Right lobe of liver (tissue), 6 donors: ENCODE measurements at regions not wholly inside any gene's neighbourhood (a gene's known extent, or its start where the extent isn't known, plus 50 kb on each side); places are given as distances from the start of the nearest gene placed in this dataset.

ENCODE experiments used
- ATAC-seq, 4 donors: fragments of 200-7000 bp; cut with Tn5 transposase; one replicate each; pipeline ENCODE4 v1.9.1; 2020; ENCODE audit warnings: mild to moderate bottlenecking in 4 of 4, moderate library complexity in 4 of 4
- DNase-seq, 3 donors: peaks; one replicate each; pipeline ENCODE4 v3.0.0-alpha.2; 2020
- H3K27ac ChIP-seq, 3 donors: fragments of 200-600 bp; one replicate each; pipeline ENCODE4 v1.8.0; 2022
- H3K27me3 ChIP-seq, 2 donors: fragments of 200-600 bp; one replicate each; pipeline ENCODE4 v1.8.0; 2022
- H3K36me3 ChIP-seq, 4 donors: fragments of 200-600 bp; sonication (generic) in 1 of 4; one replicate each; pipeline versions ENCODE4 v1.5.1 to v1.8.0; 2017 to 2022; ENCODE audit warnings: control low read depth in 1 of 4
- H3K4me1 ChIP-seq, 4 donors: fragments of 200-600 bp; sonication (generic) in 1 of 4; one replicate each; pipeline versions ENCODE4 v1.5.1 to v1.8.0; 2017 to 2022; ENCODE audit warnings: control low read depth in 1 of 4
- H3K4me3 ChIP-seq, 3 donors: fragments of 200-600 bp; one replicate each; pipeline ENCODE4 v1.8.0; 2022
- H3K9me3 ChIP-seq, 4 donors: fragments of 200-600 bp; sonication (generic) in 1 of 4; one replicate each; pipeline versions ENCODE4 v1.5.1 to v1.8.0; 2017 to 2022; ENCODE audit warnings: control low read depth in 1 of 4
- CTCF ChIP-seq, 4 donors: fragments of 200-600 bp in 3 of 4; fragments of 450-650 bp in 1 of 4; IDR thresholded peaks; one replicate each; pipeline versions ENCODE4 v1.5.1 to v1.8.0; 2016 to 2022; ENCODE audit warnings: antibody characterized with exemption in 4 of 4, mild to moderate bottlenecking in 2 of 4
- POLR2A ChIP-seq: fragments of 450-650 bp; IDR thresholded peaks from one replicate; pipeline ENCODE4 v1.6.1; 2017; ENCODE audit warnings: antibody characterized with exemption, mild to moderate bottlenecking
- WGBS: methylation state at CpG from one replicate; pipeline ENCODE4 v1.1.6; 2018; ENCODE audit warnings: low coverage, low lambda C conversion rate; ENCODE audit not compliant: insufficient coverage; ENCODE audit errors: missing lambda C conversion rate; 5-methylcytosine and 5-hydroxymethylcytosine counted together
- intact Hi-C, 2 donors: fragments of 100-400 bp; cut with DNase I; formaldehyde crosslinking; loops; one replicate each; pipeline versions ENCODE4 v1.11.2 to v1.14.1; 2022
- donor health status: DM: no; HTN: yes; CAD: no.
- donor health status: DM: no; HTN: no; CAD: no.
- donor health status: DM: no; HTN: no; CAD: no.
- donor health status: DM: no; HTN: yes; CAD: no.
- donor health status: DM: no; HTN: yes; CAD: no.

- no peaks in the 10 kb centered on the region for H3K36me3 ChIP-seq
- no peak overlapping the region for H3K4me3 ChIP-seq
- DNase-seq (no peak), ATAC-seq (no peak)
- no peak overlapping the region for H3K27ac ChIP-seq
- intact Hi-C loops = no loop called here
- H3K27me3 ChIP-seq = no peaks in the 10 kb centered on the region
- no peaks in the 10 kb centered on the region for H3K9me3 ChIP-seq
- no peak for TF ChIP-seq CTCF (IDR thresholded peaks at IDR 0.05)
- TF ChIP-seq POLR2A = no peak
- no peaks in the 10 kb centered on the region for H3K4me1 ChIP-seq
These were observed 94.1 kb upstream of the ZNF438 start for GRCh38 chr10:31125789-31126188.

- ATAC-seq = no peak
- DNase-seq = no peak
- Histone ChIP-seq H3K9me3 (no peaks in the 10 kb centered on the region), H3K27me3 (no peaks in the 10 kb centered on the region), H3K36me3 (no peaks in the 10 kb centered on the region), H3K4me3 (no peak overlapping the region), H3K4me1 (no peaks in the 10 kb centered on the region), H3K27ac (no peak overlapping the region)
- TF ChIP-seq CTCF (IDR thresholded peaks at IDR 0.05) (no peak), POLR2A (no peak)
- 79% methylated on average over 2 of the region's 2 CpGs for WGBS
- intact Hi-C loops = no loop called here
These were observed 94.9 kb upstream of the ZNF438 start for GRCh38 chr10:31126593-31126992.

- Histone ChIP-seq H3K27ac (no peak overlapping the region), H3K4me3 (no peak overlapping the region), H3K9me3 (no peaks in the 10 kb centered on the region), H3K4me1 (no peaks in the 10 kb centered on the region), H3K27me3 (no peaks in the 10 kb centered on the region), H3K36me3 (no peaks in the 10 kb centered on the region)
- no peak for TF ChIP-seq CTCF (IDR thresholded peaks at IDR 0.05)
- TF ChIP-seq POLR2A = no peak
- DNase-seq (no peak), ATAC-seq (no peak)
- 100% methylated on average over 1 of the region's 2 CpGs for WGBS
- intact Hi-C loops = no loop called here
These were observed 96.9 kb upstream of the ZNF438 start for GRCh38 chr10:31128536-31128935.

- 60% methylated on average over 2 of the region's 2 CpGs for WGBS
- Histone ChIP-seq H3K36me3 (no peaks in the 10 kb centered on the region), H3K4me3 (no peak overlapping the region), H3K27ac (no peak overlapping the region), H3K27me3 (no peaks in the 10 kb centered on the region), H3K4me1 (peaks cover 0 to 3% (median 0%) of the 10 kb centered on the region in 4 donors), H3K9me3 (no peaks in the 10 kb centered on the region)
- ATAC-seq (no peak), DNase-seq (no peak)
- intact Hi-C loops = no loop called here
- TF ChIP-seq POLR2A = no peak
- no peak for TF ChIP-seq CTCF (IDR thresholded peaks at IDR 0.05)
These were observed 97.6 kb upstream of the ZNF438 start for GRCh38 chr10:31129271-31129670.

GRCh38 chr10:31129880-31130405 is 98.3 kb upstream of the ZNF438 start:
- Histone ChIP-seq H3K27me3 (no peaks in the 10 kb centered on the region), H3K27ac (no peak overlapping the region), H3K36me3 (no peaks in the 10 kb centered on the region), H3K4me1 (peaks cover 0 to 6% (median 0%) of the 10 kb centered on the region in 4 donors), H3K4me3 (no peak overlapping the region), H3K9me3 (no peaks in the 10 kb centered on the region)
- no peak for DNase-seq
- no peak for TF ChIP-seq CTCF (IDR thresholded peaks at IDR 0.05)
- TF ChIP-seq POLR2A = no peak
- intact Hi-C loops = no loop called here
- no peak for ATAC-seq
- 100% methylated on average over 2 of the region's 6 CpGs for WGBS
